Bronchial epithelial cell (primary cell): ENCODE measurements at regions not wholly inside any gene's neighbourhood (a gene's known extent, or its start where the extent isn't known, plus 50 kb on each side); places are given as distances from the start of the nearest gene placed in this dataset.

Experiments used
- DNase-seq: peaks from one replicate; pipeline ENCODE4 v3.0.0-alpha.2; 2010; ENCODE audit warnings: low read depth
- FAIRE-seq: peaks from 2 replicates; lab custom pipeline; 2011; peaks lifted over from hg19 to GRCh38; lab: Jason Lieb, UNC
- H3K27me3 ChIP-seq: 2 replicates; pipeline ENCODE4 v1.5.1; 2011; ENCODE audit warnings: low read length; ENCODE audit not compliant: control insufficient read depth, insufficient read depth
- H3K36me3 ChIP-seq: 2 replicates; pipeline ENCODE4 v1.5.1; 2011; ENCODE audit warnings: low read length; ENCODE audit not compliant: control insufficient read depth, insufficient read depth
- H3K4me3 ChIP-seq: 2 replicates; pipeline ENCODE4 v1.5.1; 2011; ENCODE audit warnings: mild to moderate bottlenecking, low read depth, low read length, control low read depth
- CTCF ChIP-seq: IDR thresholded peaks from 2 replicates; pipeline ENCODE4 v1.5.1; 2011; ENCODE audit warnings: mild to moderate bottlenecking, moderate library complexity, low read length, control low read depth, inconsistent platforms; ENCODE audit not compliant: insufficient read depth, severe bottlenecking

- no peak for TF ChIP-seq CTCF
- peak; percentile 7 for FAIRE-seq
These were observed 73.1 kb downstream of the IRF8 start for GRCh38 chr16:85971902-85972638.

GRCh38 chr16:85974428-85975375 is 75.7 kb downstream of the IRF8 start:
- Histone ChIP-seq H3K36me3 (no peaks in the 10 kb centered on the region), H3K4me3 (no peak overlapping the region), H3K27me3 (no peaks in the 10 kb centered on the region)
- FAIRE-seq = no peak
- no peak for TF ChIP-seq CTCF
- DNase-seq = no peak

More at GRCh38 chr16:85971902-85972638, 73.1 kb downstream of the IRF8 start:
- no peaks in the 10 kb centered on the region for H3K27me3 ChIP-seq
- no peak overlapping the region for H3K4me3 ChIP-seq
- no peaks in the 10 kb centered on the region for H3K36me3 ChIP-seq
- DNase-seq = no peak

GRCh38 chr16:85975451-85975981 is 76.6 kb downstream of the IRF8 start:
- no peaks in the 10 kb centered on the region for H3K27me3 ChIP-seq
- no peak for TF ChIP-seq CTCF
- no peaks in the 10 kb centered on the region for H3K36me3 ChIP-seq
- no peak overlapping the region for H3K4me3 ChIP-seq
- DNase-seq = no peak
- no peak for FAIRE-seq

DNA sequence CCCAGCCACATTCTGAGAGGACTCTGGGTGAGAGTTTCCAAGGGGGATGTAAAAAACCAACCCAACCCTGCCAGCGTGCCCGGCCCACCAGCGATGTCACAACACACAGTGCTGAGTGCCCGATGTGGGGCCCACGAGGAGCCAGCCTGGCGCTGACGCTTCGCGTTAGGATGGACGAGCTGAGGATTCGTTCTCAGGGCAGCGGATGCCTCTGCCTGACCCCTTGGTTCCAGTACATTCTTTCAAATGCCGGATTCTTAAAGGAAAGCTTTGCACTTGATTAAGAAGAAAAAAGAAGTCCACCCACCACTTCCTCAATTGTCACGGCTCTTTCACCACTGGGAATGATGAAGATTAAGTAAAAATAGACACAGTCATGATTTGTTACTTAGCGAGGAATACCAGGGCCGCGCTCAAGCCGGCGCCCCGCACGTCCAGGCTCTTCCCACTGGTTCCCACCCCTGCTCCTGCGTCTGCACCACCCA is 79.4 kb downstream of the IRF8 start:
- H3K36me3 ChIP-seq = no peaks in the 10 kb centered on the region
- no peak for DNase-seq
- FAIRE-seq = no peak
- no peak overlapping the region for H3K4me3 ChIP-seq
- no peak for TF ChIP-seq CTCF
- no peaks in the 10 kb centered on the region for H3K27me3 ChIP-seq

DNA sequence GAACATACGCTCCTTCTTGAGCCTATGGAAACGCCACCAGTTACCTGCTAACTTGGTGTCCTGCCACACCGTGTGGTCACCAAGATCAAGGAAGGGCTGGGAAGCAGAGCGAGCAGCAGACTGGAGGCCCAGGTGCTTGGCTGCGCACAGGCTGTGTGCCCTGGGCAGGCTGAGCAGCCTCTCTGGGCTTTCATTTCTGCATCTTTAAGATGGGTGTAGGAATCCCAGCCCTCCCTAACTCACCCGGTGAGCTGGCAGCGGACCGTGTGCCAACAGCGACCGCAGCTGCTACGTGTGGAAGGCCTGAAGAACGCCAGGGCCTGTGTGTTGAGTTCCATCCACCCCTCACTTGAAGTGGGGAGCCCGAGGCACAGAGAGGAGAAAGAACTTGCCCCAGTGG is 80.0 kb downstream of the IRF8 start:
- no peak for TF ChIP-seq CTCF
- DNase-seq (no peak), FAIRE-seq (no peak)
- no peaks in the 10 kb centered on the region for H3K27me3 ChIP-seq
- H3K4me3 ChIP-seq = no peak overlapping the region
- no peaks in the 10 kb centered on the region for H3K36me3 ChIP-seq
